Prostate gland (tissue), 2 donors: ENCODE measurements at regions not wholly inside any gene's neighbourhood (a gene's known extent, or its start where the extent isn't known, plus 50 kb on each side); places are given as distances from the start of the nearest gene placed in this dataset.
A peak's percentile ranks its signal among the peaks of the same experiment; 100 is the strongest.

Experiments
- DNase-seq: peaks from one replicate; pipeline ENCODE4 v3.0.0-alpha.2; 2019; ENCODE audit warnings: low spot score
- H3K27ac ChIP-seq, 2 donors: fragments of 200-600 bp; sonication (generic); 2 replicates each; pipeline ENCODE4 v1.5.1; 2017 to 2019
- H3K27me3 ChIP-seq: fragments of 200-600 bp; sonication (generic); replicated peaks from 2 replicates; pipeline ENCODE4 v1.5.1; 2019; ENCODE audit not compliant: insufficient read depth
- H3K36me3 ChIP-seq, 2 donors: fragments of 200-600 bp; sonication (generic); 1 replicate in 1 of 2; 2 replicates in 1 of 2; pipeline versions ENCODE4 v1.5.1 to v1.8.1; 2017 to 2019
- H3K4me1 ChIP-seq: fragments of 200-600 bp; sonication (generic); replicated peaks from 2 replicates; pipeline ENCODE4 v1.5.1; 2019
- H3K4me3 ChIP-seq, 2 donors: fragments of 200-600 bp; sonication (generic); 2 replicates each; pipeline ENCODE4 v1.5.1; 2017 to 2019
- H3K9me3 ChIP-seq: fragments of 200-600 bp; sonication (generic); 2 replicates; pipeline ENCODE4 v1.5.1; 2017
- CTCF ChIP-seq, 4 experiments: fragments of 200-600 bp in 2 of 4; fragments of 450-650 bp in 2 of 4; sonication (generic) in 2 of 4; IDR thresholded peaks; 1 replicate in 3 of 4; 2 replicates in 1 of 4; pipeline ENCODE4 v1.5.1; 2016 to 2019; ENCODE audit warnings: antibody characterized with exemption in 4 of 4, mild to moderate bottlenecking in 2 of 4, moderate library complexity in 2 of 4
- POLR2A ChIP-seq: fragments of 450-650 bp; IDR thresholded peaks from one replicate; pipeline ENCODE4 v1.6.1; 2016; ENCODE audit warnings: antibody characterized with exemption, mild to moderate bottlenecking
- POLR2AphosphoS5 ChIP-seq: sonication (generic); formaldehyde crosslinking; IDR thresholded peaks from one replicate; pipeline ENCODE4 v1.6.1; 2017; ENCODE audit warnings: antibody characterized with exemption
- WGBS: methylation state at CpG from one replicate; pipeline ENCODE4 v1.1.5; 2018; 5-methylcytosine and 5-hydroxymethylcytosine counted together
- intact Hi-C: fragments of 100-400 bp; cut with DNase I; formaldehyde crosslinking; loops from one replicate; pipeline ENCODE4 v1.14.2; 2022

GRCh38 chr1:94650301-94650700, 108.7 kb upstream of the F3 start:
- intact Hi-C loops, result no loop called here
- Histone ChIP-seq H3K4me1 (peaks cover 2% of the 10 kb centered on the region), H3K9me3 (no peaks in the 10 kb centered on the region), H3K4me3 (no peak overlapping the region), H3K27ac (no peak overlapping the region), H3K27me3 (no peaks in the 10 kb centered on the region), H3K36me3 (no peaks in the 10 kb centered on the region)
- no peak for DNase-seq
- TF ChIP-seq POLR2A (no peak), POLR2AphosphoS5 (no peak), CTCF (IDR thresholded peaks at IDR 0.05) (no peak)
- WGBS, result 87% methylated on average over 2 of the region's 2 CpGs

DNA sequence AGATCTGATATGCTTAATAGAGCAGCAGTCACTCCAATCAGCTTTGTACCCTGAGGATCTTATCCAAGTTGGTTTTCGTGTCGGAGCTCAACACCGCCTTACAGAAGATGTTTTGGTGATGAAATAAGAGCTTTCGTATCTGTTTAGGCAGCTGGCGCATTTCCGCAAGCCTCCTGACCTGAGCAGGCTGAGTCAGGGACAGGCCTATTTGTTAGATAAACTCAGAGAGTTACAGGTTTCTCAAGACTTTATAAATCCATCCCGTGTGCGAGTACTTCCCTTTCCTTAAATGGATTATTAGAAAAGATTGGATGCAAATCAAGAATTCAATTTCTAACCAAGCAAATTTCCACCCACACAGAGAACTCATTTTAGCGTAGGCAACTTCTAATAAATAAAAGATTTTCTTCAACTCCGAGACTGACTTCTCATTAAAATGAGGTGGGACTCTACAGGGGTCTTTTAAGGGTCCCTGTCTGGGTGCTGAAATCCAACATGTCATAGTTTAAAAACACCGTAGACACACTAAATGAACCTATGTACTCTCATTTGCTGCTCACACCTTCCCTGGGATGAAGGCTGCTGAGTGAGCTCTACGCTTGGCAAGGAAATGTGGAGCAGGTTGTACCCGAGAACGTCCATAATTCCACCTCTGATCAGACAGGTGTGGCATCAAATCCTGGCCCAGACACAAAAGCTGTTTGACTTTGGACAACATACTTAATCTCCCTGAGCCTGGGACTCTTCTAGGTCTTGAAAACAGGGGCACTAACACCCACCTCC, 106.9 kb upstream of the F3 start:
- no peaks in the 10 kb centered on the region for H3K27me3 ChIP-seq
- no peaks in the 10 kb centered on the region for H3K4me1 ChIP-seq
- peak; percentile 85 for DNase-seq
- peak; percentile 88 for TF ChIP-seq POLR2AphosphoS5
- peak; percentile 9 for TF ChIP-seq POLR2A
- no peak for TF ChIP-seq CTCF (IDR thresholded peaks at IDR 0.05)
- H3K27ac ChIP-seq, result peak overlapping the region; percentile 83 to 85
- 18% methylated on average over 14 of the region's 14 CpGs for whole genome bisulfite sequencing
- intact Hi-C loops, result loop anchor here (2.0 kb wide), 1 partner anchor 108 kb away; the partner anchor contains the start of gene F3
- H3K36me3 ChIP-seq, result no peaks in the 10 kb centered on the region
- H3K4me3 ChIP-seq, result no peak overlapping the region
- H3K9me3 ChIP-seq, result no peaks in the 10 kb centered on the region

GRCh38 chr1:94646786-94647555, 105.4 kb upstream of the F3 start:
- WGBS, result 92% methylated on average over 6 of the region's 6 CpGs
- Histone ChIP-seq H3K4me3 (no peak overlapping the region), H3K9me3 (no peaks in the 10 kb centered on the region), H3K36me3 (no peaks in the 10 kb centered on the region), H3K4me1 (no peaks in the 10 kb centered on the region), H3K27me3 (no peaks in the 10 kb centered on the region), H3K27ac (peak overlapping the region; percentile 83 to 85)
- no peak for DNase-seq
- intact Hi-C loops, result no loop called here
- TF ChIP-seq CTCF (IDR thresholded peaks at IDR 0.05) (no peak), POLR2AphosphoS5 (no peak), POLR2A (no peak)

DNA sequence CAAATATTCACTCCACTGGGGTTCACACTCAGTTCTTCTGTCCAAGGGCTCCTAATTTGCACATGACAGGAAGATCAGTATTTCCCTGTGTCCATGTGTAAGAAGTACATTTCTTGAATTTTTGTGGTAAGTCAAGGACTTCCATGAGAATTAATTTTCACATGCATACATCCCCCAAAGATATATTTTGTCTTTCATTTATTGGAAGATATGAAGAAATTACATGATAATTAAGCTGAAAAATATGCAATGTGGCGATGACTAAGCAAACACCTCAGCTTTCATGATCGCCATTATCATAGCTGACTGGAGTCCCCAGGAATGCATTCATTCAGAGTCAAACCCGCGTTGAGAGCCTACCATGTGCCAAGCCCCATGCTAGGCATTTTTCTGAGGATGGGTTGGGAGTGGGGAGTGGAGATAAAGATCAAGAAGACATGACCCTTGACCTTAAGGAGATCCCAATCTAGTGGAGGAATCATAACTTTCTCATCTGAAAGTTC, 104.6 kb upstream of the F3 start:
- Histone ChIP-seq H3K4me1 (no peaks in the 10 kb centered on the region), H3K4me3 (no peak overlapping the region), H3K9me3 (no peaks in the 10 kb centered on the region), H3K27ac (no peak overlapping the region), H3K36me3 (no peaks in the 10 kb centered on the region), H3K27me3 (no peaks in the 10 kb centered on the region)
- intact Hi-C loops, result no loop called here
- WGBS, result 90% methylated on average over 4 of the region's 4 CpGs
- no peak for TF ChIP-seq POLR2A
- no peak for TF ChIP-seq CTCF (IDR thresholded peaks at IDR 0.05)
- TF ChIP-seq POLR2AphosphoS5, result no peak
- DNase-seq, result no peak
